ENCODE measurements at regions not wholly inside any gene's neighbourhood (a gene's known extent, or its start where the extent isn't known, plus 50 kb on each side); places are given as distances from the start of the nearest gene placed in this dataset.
"Not testable (repeated sequence)": the region's sequence is repeated elsewhere in the genome, so short reads cannot be mapped to it uniquely, and the experiment has no call there.

DNA sequence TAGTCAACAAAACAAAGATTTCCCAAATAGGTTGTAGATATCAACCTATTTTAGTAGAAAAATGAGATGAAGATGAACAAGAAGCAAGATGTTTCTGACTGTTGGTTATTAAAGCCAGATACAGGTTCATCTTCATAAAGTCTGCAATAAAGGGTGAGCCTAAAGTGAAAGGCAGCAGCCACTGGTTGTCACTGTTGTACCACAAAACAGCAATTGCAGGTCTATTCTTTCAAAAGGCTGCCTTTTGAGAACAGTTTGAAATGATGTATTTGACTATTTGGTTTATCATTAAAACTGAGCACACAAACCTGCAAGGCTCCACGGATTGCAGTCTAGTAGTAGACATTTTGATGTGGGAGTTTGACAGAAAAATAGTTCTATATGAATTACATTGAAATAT, 543.4 kb downstream of the GBE1 start:
- H3K4me2 ChIP-seq (ENCODE audit: low read length): no peak overlapping the region
- no peaks in the 10 kb centered on the region for H3K27me3 ChIP-seq (ENCODE audit: control insufficient read depth, insufficient read depth, low read length)

DNA sequence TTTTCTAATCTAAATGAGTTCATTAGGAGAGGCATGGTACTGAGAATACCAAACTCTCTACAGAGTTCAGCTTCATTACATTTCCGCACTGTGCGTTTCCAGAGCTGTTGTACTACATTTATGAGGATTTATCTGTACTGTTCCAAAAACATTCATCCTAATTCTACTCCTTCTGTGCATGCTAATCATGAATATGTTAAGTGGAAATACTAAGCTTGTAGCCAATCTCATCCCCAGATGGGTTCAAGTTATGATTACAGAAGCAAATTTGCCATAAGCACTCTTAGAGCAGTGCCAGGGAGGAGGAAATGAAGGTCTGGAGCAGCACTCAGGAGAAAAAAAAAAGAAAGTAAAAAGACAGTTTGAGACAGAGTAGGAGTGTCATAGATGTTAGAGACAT, 544.3 kb downstream of the GBE1 start:
- no peaks in the 10 kb centered on the region for H3K9me3 ChIP-seq (replicated peaks; ENCODE audit: low read length)
- H3K36me3 ChIP-seq (ENCODE audit: insufficient read depth, low read length): no peaks in the 10 kb centered on the region
- H3K4me2 ChIP-seq (ENCODE audit: low read length): no peak overlapping the region
- peaks cover 19% of the 10 kb centered on the region for H3K4me1 ChIP-seq (ENCODE audit: control insufficient read depth, insufficient read depth, low read length)
- H3K9ac ChIP-seq (ENCODE audit: low read depth, low read length): no peak overlapping the region
- H3K27me3 ChIP-seq (ENCODE audit: control insufficient read depth, insufficient read depth, low read length): no peaks in the 10 kb centered on the region
- H3K4me3 ChIP-seq (ENCODE audit: low read length): no peak overlapping the region

More for the DNA sequence above, 543.4 kb downstream of the GBE1 start:
- Histone ChIP-seq H3K9ac (ENCODE audit: low read depth, low read length) (no peak overlapping the region), H3K4me1 (ENCODE audit: control insufficient read depth, insufficient read depth, low read length) (peaks cover 19% of the 10 kb centered on the region), H3K9me3 (replicated peaks; ENCODE audit: low read length) (no peaks in the 10 kb centered on the region), H3K36me3 (ENCODE audit: insufficient read depth, low read length) (no peaks in the 10 kb centered on the region), H3K4me3 (ENCODE audit: low read length) (no peak overlapping the region)

GRCh38 chr3:81216192-81216591, 545.3 kb downstream of the GBE1 start:
- H3K36me3 ChIP-seq (ENCODE audit: insufficient read depth, low read length): no peaks in the 10 kb centered on the region
- no peaks in the 10 kb centered on the region for H3K27me3 ChIP-seq (ENCODE audit: control insufficient read depth, insufficient read depth, low read length)
- peaks cover 19% of the 10 kb centered on the region for H3K4me1 ChIP-seq (ENCODE audit: control insufficient read depth, insufficient read depth, low read length)
- no peaks in the 10 kb centered on the region for H3K9me3 ChIP-seq (replicated peaks; ENCODE audit: low read length)
- peak overlapping the region; percentile 71 for H3K4me2 ChIP-seq (ENCODE audit: low read length)
- H3K4me3 ChIP-seq (ENCODE audit: low read length): peak overlapping the region; percentile 7
- H3K9ac ChIP-seq (ENCODE audit: low read depth, low read length): peak overlapping the region; percentile 14

DNA sequence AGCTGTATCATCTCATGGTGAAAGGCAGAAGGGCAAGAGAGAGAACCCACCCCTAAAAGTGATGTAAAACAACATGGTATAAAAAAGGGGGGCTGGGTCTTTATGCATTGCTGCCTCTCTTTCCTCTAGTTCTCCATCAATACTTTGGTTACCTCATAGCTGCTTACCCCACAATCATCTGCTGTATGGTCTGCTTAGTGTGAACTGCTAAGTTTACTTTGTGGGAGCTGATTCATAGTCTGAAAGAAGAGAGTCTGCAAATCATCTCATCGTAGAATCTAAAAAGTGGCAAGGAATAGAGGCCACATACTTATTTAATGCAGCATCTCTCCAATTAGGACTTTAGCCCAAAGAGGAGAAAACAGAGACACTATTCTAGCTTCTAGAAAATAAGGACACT, 546.8 kb downstream of the GBE1 start:
- Histone ChIP-seq H3K4me3 (ENCODE audit: low read length) (no peak overlapping the region), H3K36me3 (ENCODE audit: insufficient read depth, low read length) (no peaks in the 10 kb centered on the region), H3K4me1 (ENCODE audit: control insufficient read depth, insufficient read depth, low read length) (peaks cover 19% of the 10 kb centered on the region), H3K4me2 (ENCODE audit: low read length) (no peak overlapping the region), H3K9ac (ENCODE audit: low read depth, low read length) (no peak overlapping the region), H3K27me3 (ENCODE audit: control insufficient read depth, insufficient read depth, low read length) (no peaks in the 10 kb centered on the region), H3K9me3 (replicated peaks; ENCODE audit: low read length) (no peaks in the 10 kb centered on the region)

- no peak overlapping the region for H3K4me3 ChIP-seq (ENCODE audit: low read length)
- H3K9me3 ChIP-seq (replicated peaks; ENCODE audit: low read length): no peaks in the 10 kb centered on the region
- H3K4me1 ChIP-seq (ENCODE audit: control insufficient read depth, insufficient read depth, low read length): peaks cover 4% of the 10 kb centered on the region
These were observed 561.9 kb downstream of the GBE1 start for GRCh38 chr3:81199587-81199986.

DNA sequence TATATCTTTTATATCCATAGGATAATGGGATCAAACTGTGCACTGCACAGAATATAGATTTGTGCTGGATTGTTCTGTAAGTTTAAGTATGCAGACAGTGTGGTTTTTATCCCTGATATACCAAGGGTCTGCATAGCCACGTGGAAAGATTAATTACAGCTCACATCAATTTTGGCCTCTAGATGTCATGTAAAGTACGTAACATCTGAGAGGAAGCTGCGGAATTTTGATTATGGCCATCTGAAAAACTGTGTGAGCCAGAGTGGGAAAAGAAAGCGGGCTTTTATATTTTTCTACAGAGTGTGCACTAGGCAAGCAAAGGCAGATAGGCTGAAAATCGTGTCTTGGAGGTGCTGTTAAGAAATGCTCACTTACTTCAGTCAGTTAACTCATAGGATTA, 562.7 kb downstream of the GBE1 start:
- peaks cover 4% of the 10 kb centered on the region for H3K4me1 ChIP-seq (ENCODE audit: control insufficient read depth, insufficient read depth, low read length)

More at GRCh38 chr3:81199587-81199986, 561.9 kb downstream of the GBE1 start:
- Histone ChIP-seq H3K27me3 (ENCODE audit: control insufficient read depth, insufficient read depth, low read length) (no peaks in the 10 kb centered on the region), H3K36me3 (ENCODE audit: insufficient read depth, low read length) (no peaks in the 10 kb centered on the region), H3K4me2 (ENCODE audit: low read length) (no peak overlapping the region), H3K9ac (ENCODE audit: low read depth, low read length) (no peak overlapping the region)

DNA sequence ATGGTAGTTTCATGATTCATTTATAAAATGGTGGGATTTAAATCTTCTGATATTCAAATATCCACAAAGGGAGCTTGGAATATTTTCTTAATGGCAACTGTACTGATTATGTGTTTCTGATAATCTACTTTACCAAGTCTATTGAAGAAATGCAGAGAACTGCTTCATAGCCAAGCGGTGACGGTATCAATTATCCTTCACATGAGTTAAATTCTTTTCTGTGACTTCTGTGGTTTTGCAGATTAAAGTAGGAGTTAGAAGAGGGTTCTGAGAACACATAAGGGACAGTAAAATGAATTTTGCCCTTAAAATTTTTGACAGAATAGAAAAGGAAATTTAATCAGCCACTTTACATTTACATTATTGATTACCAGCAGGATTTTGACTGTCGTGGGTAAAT, 563.2 kb downstream of the GBE1 start:
- no peak overlapping the region for H3K4me2 ChIP-seq (ENCODE audit: low read length)
- H3K4me3 ChIP-seq (ENCODE audit: low read length): no peak overlapping the region
- H3K36me3 ChIP-seq (ENCODE audit: insufficient read depth, low read length): no peaks in the 10 kb centered on the region
- H3K27me3 ChIP-seq (ENCODE audit: control insufficient read depth, insufficient read depth, low read length): no peaks in the 10 kb centered on the region
- H3K9me3 ChIP-seq (replicated peaks; ENCODE audit: low read length): no peaks in the 10 kb centered on the region
- no peak overlapping the region for H3K9ac ChIP-seq (ENCODE audit: low read depth, low read length)
- H3K4me1 ChIP-seq (ENCODE audit: control insufficient read depth, insufficient read depth, low read length): peaks cover 4% of the 10 kb centered on the region

More for the DNA sequence above, 562.7 kb downstream of the GBE1 start:
- Histone ChIP-seq H3K27me3 (ENCODE audit: control insufficient read depth, insufficient read depth, low read length) (no peaks in the 10 kb centered on the region), H3K9ac (ENCODE audit: low read depth, low read length) (no peak overlapping the region), H3K4me2 (ENCODE audit: low read length) (no peak overlapping the region), H3K4me3 (ENCODE audit: low read length) (no peak overlapping the region), H3K9me3 (replicated peaks; ENCODE audit: low read length) (no peaks in the 10 kb centered on the region), H3K36me3 (ENCODE audit: insufficient read depth, low read length) (no peaks in the 10 kb centered on the region)

- Histone ChIP-seq H3K9me3 (replicated peaks; ENCODE audit: low read length) (no peaks in the 10 kb centered on the region), H3K4me3 (ENCODE audit: low read length) (no peak overlapping the region), H3K27me3 (ENCODE audit: control insufficient read depth, insufficient read depth, low read length) (no peaks in the 10 kb centered on the region), H3K4me1 (ENCODE audit: control insufficient read depth, insufficient read depth, low read length) (peaks cover 4% of the 10 kb centered on the region), H3K9ac (ENCODE audit: low read depth, low read length) (no peak overlapping the region), H3K4me2 (ENCODE audit: low read length) (no peak overlapping the region), H3K36me3 (ENCODE audit: insufficient read depth, low read length) (no peaks in the 10 kb centered on the region)
These were observed 564.1 kb downstream of the GBE1 start for GRCh38 chr3:81197386-81197785.

DNA sequence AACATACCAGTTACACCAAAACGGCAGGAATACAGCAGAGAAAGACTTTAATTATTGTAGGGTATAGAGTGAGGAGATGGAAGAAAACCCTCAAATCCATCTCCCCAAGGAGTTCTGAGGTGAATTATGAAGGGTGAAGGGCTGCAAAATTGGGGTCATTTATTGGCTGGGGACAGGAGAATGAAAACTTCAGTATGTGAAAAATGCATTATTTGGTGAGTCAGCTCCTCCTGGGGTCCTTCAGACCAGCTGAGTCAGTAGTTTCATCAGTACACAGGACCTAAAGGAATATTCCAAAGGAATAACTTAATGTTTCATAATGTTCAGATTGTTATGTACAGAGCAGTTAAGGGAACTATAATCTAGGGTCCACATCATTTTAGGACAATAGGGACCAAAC, 566.0 kb downstream of the GBE1 start:
- H3K36me3 ChIP-seq (ENCODE audit: insufficient read depth, low read length): no peaks in the 10 kb centered on the region
- no peak overlapping the region for H3K9ac ChIP-seq (ENCODE audit: low read depth, low read length)
- no peaks in the 10 kb centered on the region for H3K27me3 ChIP-seq (ENCODE audit: control insufficient read depth, insufficient read depth, low read length)
- no peak overlapping the region for H3K4me2 ChIP-seq (ENCODE audit: low read length)
- no peak overlapping the region for H3K4me3 ChIP-seq (ENCODE audit: low read length)
- peaks cover 4% of the 10 kb centered on the region for H3K4me1 ChIP-seq (ENCODE audit: control insufficient read depth, insufficient read depth, low read length)
- H3K9me3 ChIP-seq (replicated peaks; ENCODE audit: low read length): no peaks in the 10 kb centered on the region

GRCh38 chr3:81186412-81186811, 575.0 kb downstream of the GBE1 start:
- H3K36me3 ChIP-seq (ENCODE audit: insufficient read depth, low read length): no peaks in the 10 kb centered on the region
- no peak overlapping the region for H3K4me3 ChIP-seq (ENCODE audit: low read length)
- H3K9ac ChIP-seq (ENCODE audit: low read depth, low read length): no peak overlapping the region
- no peaks in the 10 kb centered on the region for H3K9me3 ChIP-seq (replicated peaks; ENCODE audit: low read length)
- H3K4me2 ChIP-seq (ENCODE audit: low read length): no peak overlapping the region
- no peaks in the 10 kb centered on the region for H3K4me1 ChIP-seq (ENCODE audit: control insufficient read depth, insufficient read depth, low read length)
- H3K27me3 ChIP-seq (ENCODE audit: control insufficient read depth, insufficient read depth, low read length): no peaks in the 10 kb centered on the region

GRCh38 chr3:81182086-81182875, 579.2 kb downstream of the GBE1 start:
- H3K9ac ChIP-seq (ENCODE audit: low read depth, low read length); H3K36me3 ChIP-seq (ENCODE audit: insufficient read depth, low read length); H3K4me2 ChIP-seq (ENCODE audit: low read length); H3K4me1 ChIP-seq (ENCODE audit: control insufficient read depth, insufficient read depth, low read length); H3K4me3 ChIP-seq (ENCODE audit: low read length); H3K27me3 ChIP-seq (ENCODE audit: control insufficient read depth, insufficient read depth, low read length); H3K9me3 ChIP-seq (replicated peaks; ENCODE audit: low read length): not testable (repeated sequence)

DNA sequence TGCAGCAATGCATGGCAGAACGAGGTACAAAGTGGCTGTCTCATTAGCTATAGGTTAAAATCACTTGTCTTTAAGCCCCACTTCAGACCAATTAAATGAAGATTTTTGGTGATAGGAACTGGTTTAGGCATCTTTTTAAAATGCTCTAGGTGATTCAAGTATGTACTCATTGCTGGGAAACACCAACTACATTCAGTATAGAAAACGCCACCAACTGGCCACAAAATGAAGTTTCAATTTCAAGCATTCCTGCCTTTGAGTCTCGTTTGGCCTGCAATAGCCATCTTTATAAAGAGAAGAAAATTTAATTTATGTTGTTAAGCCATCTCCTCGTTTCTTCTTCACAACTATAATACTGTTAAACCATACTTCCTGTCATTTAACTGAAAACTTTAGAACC, 587.9 kb downstream of the GBE1 start:
- Histone ChIP-seq H3K4me3 (ENCODE audit: low read length) (no peak overlapping the region), H3K4me1 (ENCODE audit: control insufficient read depth, insufficient read depth, low read length) (no peaks in the 10 kb centered on the region), H3K9me3 (replicated peaks; ENCODE audit: low read length) (no peaks in the 10 kb centered on the region), H3K4me2 (ENCODE audit: low read length) (no peak overlapping the region), H3K9ac (ENCODE audit: low read depth, low read length) (no peak overlapping the region), H3K36me3 (ENCODE audit: insufficient read depth, low read length) (no peaks in the 10 kb centered on the region), H3K27me3 (ENCODE audit: control insufficient read depth, insufficient read depth, low read length) (no peaks in the 10 kb centered on the region)

Measured in skeletal muscle satellite cell (primary cell).